GM23248 (cell line): ENCODE measurements at regions not wholly inside any gene's neighbourhood (a gene's known extent, or its start where the extent isn't known, plus 50 kb on each side); places are given as distances from the start of the nearest gene placed in this dataset.

ENCODE experiments used
- EZH2 ChIP-seq: fragments of 200-600 bp; sonication (generic); IDR thresholded peaks from 2 replicates; pipeline ENCODE4 v1.6.1; 2018; ENCODE audit warnings: antibody characterized with exemption, mild to moderate bottlenecking; ENCODE audit not compliant: insufficient read depth, poor library complexity, severe bottlenecking
- EZH2phosphoT487 ChIP-seq: fragments of 200-600 bp; sonication (generic); IDR thresholded peaks from 2 replicates; pipeline ENCODE4 v1.6.1; 2018; ENCODE audit warnings: antibody characterized with exemption, moderate library complexity, mild to moderate bottlenecking, low read depth; ENCODE audit not compliant: insufficient read depth

- TF ChIP-seq EZH2 (no peak), EZH2phosphoT487 (no peak)
Observed at GRCh38 chr2:216922175-216922780, 62.4 kb upstream of the TNP1 start.
